ENCODE measurements at regions not wholly inside any gene's neighbourhood (a gene's known extent, or its start where the extent isn't known, plus 50 kb on each side); places are given as distances from the start of the nearest gene placed in this dataset.

- TF ChIP-seq USF2 (CRISPR knock-in tag; IDR thresholded peaks at IDR 0.05) (no peak), TEAD4 (CRISPR knock-in tag; IDR thresholded peaks at IDR 0.05) (no peak), ESRRA (CRISPR knock-in tag; IDR thresholded peaks at IDR 0.05; ENCODE audit: borderline replicate concordance) (no peak), CTCF (IDR thresholded peaks at IDR 0.05) (no peak), EMX1 (CRISPR knock-in tag; IDR thresholded peaks at IDR 0.05) (no peak), FOXP4 (CRISPR knock-in tag; IDR thresholded peaks at IDR 0.05) (no peak)
Measured at GRCh38 chr17:77555121-77555591, 403.3 kb upstream of the TNRC6C start.

Data from WTC11 (cell line).